ENCODE measurements at regions not wholly inside any gene's neighbourhood (a gene's known extent, or its start where the extent isn't known, plus 50 kb on each side); places are given as distances from the start of the nearest gene placed in this dataset.

DNA sequence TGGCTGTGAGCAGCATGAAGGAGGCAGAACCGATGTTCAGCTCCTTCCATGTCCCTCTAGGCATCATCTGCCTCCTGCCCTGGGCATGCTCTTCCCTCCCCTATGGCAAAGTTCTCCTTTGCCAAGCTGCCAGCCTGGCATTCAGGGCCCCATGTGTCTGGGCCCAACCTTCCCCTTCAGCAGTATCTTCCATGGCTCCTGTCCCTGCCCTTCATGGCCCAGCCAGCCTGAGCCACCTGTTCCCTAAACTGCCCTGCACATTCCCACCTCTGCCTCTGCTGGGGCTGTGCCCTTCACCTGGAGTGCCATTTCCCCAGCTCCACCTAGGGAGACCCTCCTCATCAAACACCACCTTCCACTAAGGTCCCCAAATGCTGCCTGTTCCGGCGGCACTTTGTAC lies 74.0 kb upstream of the TCL1A start:
- H3K9me3 ChIP-seq = no peaks in the 10 kb centered on the region
- H3K27me3 ChIP-seq (ENCODE audit: insufficient read depth in 3 of 3, low read length in 2 of 3) = no peaks in the 10 kb centered on the region
- intact Hi-C loops (cut with DNase I) = no loop called here
- ATAC-seq (no peak), DNase-seq (no peak)
- no peak overlapping the region for H3K4me3 ChIP-seq
- no peaks in the 10 kb centered on the region for H3K36me3 ChIP-seq (ENCODE audit: insufficient read depth in 1 of 2, low read depth in 1 of 2)
- no peak overlapping the region for H3K27ac ChIP-seq
- no peaks in the 10 kb centered on the region for H3K4me1 ChIP-seq
- WGBS, 3 donors = 64 to 93% (median 88%) methylated on average over 3 of the region's 3 CpGs
- no peak for TF ChIP-seq CTCF (IDR thresholded peaks at IDR 0.05)

DNA sequence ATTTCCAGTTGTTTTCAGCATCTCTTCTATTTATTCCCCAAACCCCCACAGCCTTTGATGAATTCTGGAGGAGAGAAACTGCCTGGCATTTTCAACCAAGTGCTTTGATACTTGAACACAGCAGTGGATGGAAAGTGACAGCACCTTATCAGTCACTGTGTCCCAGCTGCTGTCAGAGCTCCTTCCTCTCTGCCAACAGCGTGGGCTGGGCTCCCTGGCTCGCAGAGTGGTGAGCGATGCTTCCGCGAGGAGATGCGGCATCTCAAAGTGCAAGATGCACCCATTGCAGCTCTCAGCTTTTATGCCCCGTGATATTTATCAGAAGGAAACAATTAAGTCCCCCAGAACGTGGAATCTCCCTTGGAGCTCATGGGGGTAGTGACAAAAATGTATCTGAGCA lies 72.6 kb upstream of the TCL1A start:
- H3K27me3 ChIP-seq (ENCODE audit: insufficient read depth in 3 of 3, low read length in 2 of 3) = no peaks in the 10 kb centered on the region
- ATAC-seq (no peak), DNase-seq (no peak)
- no peak overlapping the region for H3K4me3 ChIP-seq
- H3K9me3 ChIP-seq = no peaks in the 10 kb centered on the region
- H3K27ac ChIP-seq = no peak overlapping the region
- no peak for TF ChIP-seq CTCF (IDR thresholded peaks at IDR 0.05)
- WGBS, 3 donors = 69 to 70% (median 70%) methylated on average over 8 of the region's 8 CpGs
- no peaks in the 10 kb centered on the region for H3K4me1 ChIP-seq
- intact Hi-C loops (cut with DNase I) = no loop called here
- H3K36me3 ChIP-seq (ENCODE audit: insufficient read depth in 1 of 2, low read depth in 1 of 2) = no peaks in the 10 kb centered on the region

- no peaks in the 10 kb centered on the region for H3K27me3 ChIP-seq (ENCODE audit: insufficient read depth in 3 of 3, low read length in 2 of 3)
- H3K4me1 ChIP-seq = no peaks in the 10 kb centered on the region
- WGBS, 3 donors = 0 to 2% (median 0%) methylated on average over 1 of the region's 1 CpG
- intact Hi-C loops (cut with DNase I) = no loop called here
- no peak overlapping the region for H3K4me3 ChIP-seq
- no peak for TF ChIP-seq CTCF (IDR thresholded peaks at IDR 0.05)
- ATAC-seq (no peak), DNase-seq (no peak)
- no peaks in the 10 kb centered on the region for H3K9me3 ChIP-seq
- H3K27ac ChIP-seq = no peak overlapping the region
- H3K36me3 ChIP-seq (ENCODE audit: insufficient read depth in 1 of 2, low read depth in 1 of 2) = no peaks in the 10 kb centered on the region
Observed at GRCh38 chr14:95784137-95784536, 70.2 kb upstream of the TCL1A start.

- no peak for DNase-seq
- H3K4me1 ChIP-seq = no peaks in the 10 kb centered on the region
- no peaks in the 10 kb centered on the region for H3K27me3 ChIP-seq (ENCODE audit: insufficient read depth in 3 of 3, low read length in 2 of 3)
- 50 to 70% (median 57%) methylated on average over 7 of the region's 7 CpGs for WGBS, 3 donors
- no peak for TF ChIP-seq CTCF (IDR thresholded peaks at IDR 0.05)
- intact Hi-C loops (cut with DNase I) = loop anchor here in 1 of 2 donors (10.0 kb wide), 1 partner anchor 212 kb away; no protein-coding TSS in a partner anchor
- H3K4me3 ChIP-seq = no peak overlapping the region
- H3K36me3 ChIP-seq (ENCODE audit: insufficient read depth in 1 of 2, low read depth in 1 of 2) = no peaks in the 10 kb centered on the region
- H3K9me3 ChIP-seq = no peaks in the 10 kb centered on the region
- no peak for ATAC-seq
- no peak overlapping the region for H3K27ac ChIP-seq
Observed at GRCh38 chr14:95776798-95777534, 63.0 kb upstream of the TCL1A start.
